ENCODE measurements at regions not wholly inside any gene's neighbourhood (a gene's known extent, or its start where the extent isn't known, plus 50 kb on each side); places are given as distances from the start of the nearest gene placed in this dataset.

GRCh38 chr13:72303941-72304746, 423.3 kb downstream of the MZT1 start:
- H3K27ac Mint-ChIP-seq (ENCODE audit: unreplicated experiment) = no peak overlapping the region
- TF ChIP-seq, protein P1, sequence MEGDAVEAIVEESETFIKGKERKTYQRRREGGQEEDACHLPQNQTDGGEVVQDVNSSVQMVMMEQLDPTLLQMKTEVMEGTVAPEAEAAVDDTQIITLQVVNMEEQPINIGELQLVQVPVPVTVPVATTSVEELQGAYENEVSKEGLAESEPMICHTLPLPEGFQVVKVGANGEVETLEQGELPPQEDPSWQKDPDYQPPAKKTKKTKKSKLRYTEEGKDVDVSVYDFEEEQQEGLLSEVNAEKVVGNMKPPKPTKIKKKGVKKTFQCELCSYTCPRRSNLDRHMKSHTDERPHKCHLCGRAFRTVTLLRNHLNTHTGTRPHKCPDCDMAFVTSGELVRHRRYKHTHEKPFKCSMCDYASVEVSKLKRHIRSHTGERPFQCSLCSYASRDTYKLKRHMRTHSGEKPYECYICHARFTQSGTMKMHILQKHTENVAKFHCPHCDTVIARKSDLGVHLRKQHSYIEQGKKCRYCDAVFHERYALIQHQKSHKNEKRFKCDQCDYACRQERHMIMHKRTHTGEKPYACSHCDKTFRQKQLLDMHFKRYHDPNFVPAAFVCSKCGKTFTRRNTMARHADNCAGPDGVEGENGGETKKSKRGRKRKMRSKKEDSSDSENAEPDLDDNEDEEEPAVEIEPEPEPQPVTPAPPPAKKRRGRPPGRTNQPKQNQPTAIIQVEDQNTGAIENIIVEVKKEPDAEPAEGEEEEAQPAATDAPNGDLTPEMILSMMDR (IDR thresholded peaks at IDR 0.05; ENCODE audit: insufficient read depth in 1 of 2, low read depth in 1 of 2, low read length in 1 of 2, severe bottlenecking in 1 of 2, unreplicated experiment in 1 of 2) = no peak
- no peak overlapping the region for H3K4me3 ChIP-seq (ENCODE audit: low read depth, low read length)
- H3K4me1 Mint-ChIP-seq (ENCODE audit: low read depth, unreplicated experiment) = no peaks in the 10 kb centered on the region
- no peaks in the 10 kb centered on the region for H3K9me3 Mint-ChIP-seq (ENCODE audit: unreplicated experiment)
- no TSS peak for BruUV-seq (replicated peaks)
- no peaks in the 10 kb centered on the region for H3K27me3 ChIP-seq (replicated peaks; ENCODE audit: control insufficient read depth, insufficient read depth, low read length)
- ChIA-PET POLR2A (no interaction called here), CTCF (no interaction called here)
- no peak overlapping the region for H3K4me3 Mint-ChIP-seq (ENCODE audit: unreplicated experiment)
- H3K4me1 ChIP-seq = no peaks in the 10 kb centered on the region
- intact Hi-C loops (cut with micrococcal nuclease; ENCODE audit: unreplicated experiment) = no loop called here
- peaks cover 7% of the 10 kb centered on the region for H3K27me3 Mint-ChIP-seq (ENCODE audit: insufficient read depth, unreplicated experiment)
- no peak for DNase-seq
- H3K36me3 ChIP-seq (ENCODE audit: control insufficient read depth, insufficient read depth, low read length) = no peaks in the 10 kb centered on the region
- H3K9me3 ChIP-seq = no peaks in the 10 kb centered on the region
- H3K36me3 Mint-ChIP-seq (ENCODE audit: insufficient read depth, unreplicated experiment) = no peaks in the 10 kb centered on the region

DNA sequence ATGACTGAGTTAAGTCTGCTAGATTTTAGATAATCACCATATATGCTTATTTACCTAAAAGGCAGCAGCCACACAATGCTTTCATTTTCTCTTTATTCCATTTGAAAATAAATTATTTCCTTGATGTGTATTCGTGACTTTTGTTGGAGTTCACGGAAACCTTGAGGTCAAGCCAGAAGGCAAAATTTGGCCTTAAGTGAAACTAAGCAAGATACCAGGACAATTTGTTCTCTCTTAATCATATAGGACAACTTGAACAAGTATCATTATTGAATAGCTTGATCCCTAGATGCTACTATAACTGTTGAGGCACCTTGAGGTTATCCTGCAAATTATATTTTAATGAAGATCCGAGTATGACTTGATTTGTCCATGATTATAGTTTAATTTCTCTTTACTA, 429.2 kb upstream of the DACH1 start:
- CTCF ChIA-PET = no interaction called here
- H3K36me3 Mint-ChIP-seq (ENCODE audit: insufficient read depth, unreplicated experiment) = no peaks in the 10 kb centered on the region
- Histone ChIP-seq H3K4me1 (no peaks in the 10 kb centered on the region), H3K9me3 (no peaks in the 10 kb centered on the region), H3K27me3 (replicated peaks; ENCODE audit: control insufficient read depth, insufficient read depth, low read length) (no peaks in the 10 kb centered on the region), H3K4me3 (ENCODE audit: low read depth, low read length) (no peak overlapping the region), H3K36me3 (ENCODE audit: control insufficient read depth, insufficient read depth, low read length) (no peaks in the 10 kb centered on the region)
- H3K4me1 Mint-ChIP-seq (ENCODE audit: low read depth, unreplicated experiment) = no peaks in the 10 kb centered on the region
- intact Hi-C loops (cut with micrococcal nuclease; ENCODE audit: unreplicated experiment) = no loop called here
- TF ChIP-seq, protein P1 (IDR thresholded peaks at IDR 0.05; ENCODE audit: insufficient read depth in 1 of 2, low read depth in 1 of 2, low read length in 1 of 2, severe bottlenecking in 1 of 2, unreplicated experiment in 1 of 2) = no peak
- POLR2A ChIA-PET = no interaction called here
- no TSS peak for BruUV-seq (replicated peaks)
- H3K4me3 Mint-ChIP-seq (ENCODE audit: unreplicated experiment) = no peak overlapping the region
- no peaks in the 10 kb centered on the region for H3K9me3 Mint-ChIP-seq (ENCODE audit: unreplicated experiment)
- peaks cover 7% of the 10 kb centered on the region for H3K27me3 Mint-ChIP-seq (ENCODE audit: insufficient read depth, unreplicated experiment)
- H3K27ac Mint-ChIP-seq (ENCODE audit: unreplicated experiment) = no peak overlapping the region
- DNase-seq = no peak

DNA sequence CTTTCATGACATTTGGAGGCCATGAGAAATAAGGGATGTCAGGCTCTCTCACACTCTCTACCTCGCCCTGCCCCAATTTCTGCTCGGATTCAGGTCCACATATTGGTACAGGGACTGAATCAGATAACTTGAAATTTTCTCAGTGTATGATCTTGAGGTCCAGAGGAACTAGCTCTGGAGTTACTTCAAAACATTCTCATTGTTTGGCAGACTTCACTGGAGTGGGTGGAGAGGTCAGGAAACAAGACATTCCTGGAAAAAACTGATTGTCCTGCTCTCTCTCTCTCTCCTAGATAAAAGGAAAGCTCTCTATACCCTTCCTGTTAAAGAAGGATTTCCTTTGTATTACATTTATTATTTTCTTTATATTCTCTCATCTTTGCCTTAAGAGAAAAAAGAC, 428.1 kb upstream of the DACH1 start:
- no peaks in the 10 kb centered on the region for H3K36me3 ChIP-seq (ENCODE audit: control insufficient read depth, insufficient read depth, low read length)
- H3K9me3 ChIP-seq = no peaks in the 10 kb centered on the region
- H3K4me3 ChIP-seq (ENCODE audit: low read depth, low read length) = no peak overlapping the region
- H3K27me3 Mint-ChIP-seq (ENCODE audit: insufficient read depth, unreplicated experiment) = peaks cover 7% of the 10 kb centered on the region
- ChIA-PET POLR2A (no interaction called here), CTCF (no interaction called here)
- intact Hi-C loops (cut with micrococcal nuclease; ENCODE audit: unreplicated experiment) = no loop called here
- no TSS peak for BruUV-seq (replicated peaks)
- H3K4me1 Mint-ChIP-seq (ENCODE audit: low read depth, unreplicated experiment) = no peaks in the 10 kb centered on the region
- H3K27ac Mint-ChIP-seq (ENCODE audit: unreplicated experiment) = no peak overlapping the region
- no peak for DNase-seq
- no peaks in the 10 kb centered on the region for H3K36me3 Mint-ChIP-seq (ENCODE audit: insufficient read depth, unreplicated experiment)
- no peak overlapping the region for H3K4me3 Mint-ChIP-seq (ENCODE audit: unreplicated experiment)
- no peaks in the 10 kb centered on the region for H3K9me3 Mint-ChIP-seq (ENCODE audit: unreplicated experiment)
- H3K4me1 ChIP-seq = no peaks in the 10 kb centered on the region
- no peaks in the 10 kb centered on the region for H3K27me3 ChIP-seq (replicated peaks; ENCODE audit: control insufficient read depth, insufficient read depth, low read length)
- TF ChIP-seq, protein P1 (IDR thresholded peaks at IDR 0.05; ENCODE audit: insufficient read depth in 1 of 2, low read depth in 1 of 2, low read length in 1 of 2, severe bottlenecking in 1 of 2, unreplicated experiment in 1 of 2) = no peak
